DOHH2 (cell line): ENCODE measurements at regions not wholly inside any gene's neighbourhood (a gene's known extent, or its start where the extent isn't known, plus 50 kb on each side); places are given as distances from the start of the nearest gene placed in this dataset.

Source experiments
- CTCF ChIP-seq: fragments of 200-600 bp; sonication (generic); IDR thresholded peaks from one replicate; pipeline ENCODE4 v1.5.1; 2014; ENCODE audit warnings: antibody characterized with exemption, mild to moderate bottlenecking, low read depth, low read length; ENCODE audit not compliant: poor library complexity, severe bottlenecking
- EZH2phosphoT487 ChIP-seq: fragments of 200-600 bp; sonication (generic); IDR thresholded peaks from 2 replicates; pipeline ENCODE4 v1.6.1; 2017; ENCODE audit warnings: borderline replicate concordance, mild to moderate bottlenecking, antibody characterized with exemption, low read length, moderate library complexity, mixed read lengths

GRCh38 chr10:89114846-89115625 is 92.1 kb downstream of the CH25H start:
- no peak for TF ChIP-seq CTCF
- TF ChIP-seq EZH2phosphoT487: no peak
